Keratinocyte (primary cell): ENCODE measurements at regions not wholly inside any gene's neighbourhood (a gene's known extent, or its start where the extent isn't known, plus 50 kb on each side); places are given as distances from the start of the nearest gene placed in this dataset.

Experiments
- DNase-seq: peaks from one replicate; pipeline ENCODE4 v3.0.0-alpha.2; 2011; ENCODE audit warnings: low read depth, missing footprints, low spot score
- FAIRE-seq: peaks from 2 replicates; lab custom pipeline; 2011; peaks lifted over from hg19 to GRCh38; lab: Jason Lieb, UNC
- H2AFZ ChIP-seq: 2 replicates; pipeline ENCODE4 v1.6.0; 2012; ENCODE audit warnings: low read length, control low read depth, inconsistent platforms; ENCODE audit not compliant: control insufficient read depth
- H3K27ac ChIP-seq: 2 replicates; pipeline ENCODE4 v1.5.1; 2011; ENCODE audit warnings: low read length; ENCODE audit not compliant: control insufficient read depth, insufficient read depth
- H3K27me3 ChIP-seq: 3 replicates; pipeline ENCODE4 v1.6.0; 2011; ENCODE audit warnings: low read length; ENCODE audit not compliant: control insufficient read depth, insufficient read depth; ENCODE audit errors: extremely low read depth
- H3K36me3 ChIP-seq, 2 experiments: 2 replicates in 1 of 2; 3 replicates in 1 of 2; pipeline ENCODE4 v1.5.1; 2011; ENCODE audit warnings: low read length in 2 of 2, mild to moderate bottlenecking in 1 of 2; ENCODE audit not compliant: control insufficient read depth in 2 of 2, insufficient read depth in 2 of 2; ENCODE audit errors: extremely low read depth in 1 of 2
- H3K4me1 ChIP-seq: 3 replicates; pipeline ENCODE4 v1.5.1; 2011; ENCODE audit warnings: low read length; ENCODE audit not compliant: control insufficient read depth, insufficient read depth; ENCODE audit errors: extremely low read depth
- H3K4me2 ChIP-seq: 3 replicates; pipeline ENCODE4 v1.6.0; 2011; ENCODE audit warnings: low read depth, low read length; ENCODE audit not compliant: control insufficient read depth, insufficient read depth; ENCODE audit errors: extremely low read depth
- H3K4me3 ChIP-seq, 3 experiments: fragments of 200-600 bp in 1 of 3; sonication (generic) in 1 of 3; 2 replicates in 2 of 3; 3 replicates in 1 of 3; pipeline ENCODE4 v1.5.1; 2011 to 2016; ENCODE audit warnings: low read length in 3 of 3, mild to moderate bottlenecking in 3 of 3, control low read depth in 2 of 3, inconsistent platforms in 1 of 3, low read depth in 1 of 3, mixed read lengths in 1 of 3, mixed run types in 1 of 3, moderate library complexity in 1 of 3; ENCODE audit not compliant: control insufficient read depth in 2 of 3, insufficient read depth in 2 of 3; ENCODE audit errors: extremely low read depth in 1 of 3
- H3K79me2 ChIP-seq: 2 replicates; pipeline ENCODE4 v1.6.0; 2012; ENCODE audit warnings: low read length; ENCODE audit not compliant: control insufficient read depth, insufficient read depth
- H3K9ac ChIP-seq: 3 replicates; pipeline ENCODE4 v1.6.0; 2011; ENCODE audit warnings: low read length; ENCODE audit not compliant: control insufficient read depth, insufficient read depth; ENCODE audit errors: extremely low read depth
- H3K9me1 ChIP-seq: 3 replicates; pipeline ENCODE4 v1.6.0; 2011; ENCODE audit warnings: low read length; ENCODE audit not compliant: control insufficient read depth, insufficient read depth; ENCODE audit errors: extremely low read depth
- H3K9me3 ChIP-seq: 2 replicates; pipeline ENCODE4 v1.5.1; 2012; ENCODE audit warnings: low read depth, low read length; ENCODE audit not compliant: control insufficient read depth
- H4K20me1 ChIP-seq: 3 replicates; pipeline ENCODE4 v1.6.0; 2011; ENCODE audit warnings: low read length; ENCODE audit not compliant: control insufficient read depth, insufficient read depth; ENCODE audit errors: extremely low read depth
- EZH2 ChIP-seq: IDR thresholded peaks from one replicate; pipeline ENCODE4 v1.6.1; 2012; ENCODE audit warnings: inconsistent platforms, mild to moderate bottlenecking, low read length, moderate library complexity
- dilution Hi-C: fragments of 300-500 bp; cut with MboI; formaldehyde crosslinking; loops from one replicate; pipeline ENCODE4 v1.7.0; 2020; ENCODE audit warnings: low sequenced_read_pairs; ENCODE audit not compliant: extremely low pct_ligation_motif_present
- TF ChIP-seq, protein P1 (sequence below), 3 experiments: IDR thresholded peaks in 1 of 3; conservative IDR thresholded peaks in 1 of 3; optimal IDR thresholded peaks in 1 of 3; 2 replicates in 2 of 3; 3 replicates in 1 of 3; pipeline versions ENCODE3 to v1.5.1; 2011; ENCODE audit warnings: low read length in 3 of 3, mild to moderate bottlenecking in 3 of 3, moderate library complexity in 2 of 3, control low read depth in 1 of 3, inconsistent platforms in 1 of 3; ENCODE audit not compliant: insufficient read depth in 2 of 3; ENCODE audit errors: extremely low read depth in 1 of 3

DNA sequence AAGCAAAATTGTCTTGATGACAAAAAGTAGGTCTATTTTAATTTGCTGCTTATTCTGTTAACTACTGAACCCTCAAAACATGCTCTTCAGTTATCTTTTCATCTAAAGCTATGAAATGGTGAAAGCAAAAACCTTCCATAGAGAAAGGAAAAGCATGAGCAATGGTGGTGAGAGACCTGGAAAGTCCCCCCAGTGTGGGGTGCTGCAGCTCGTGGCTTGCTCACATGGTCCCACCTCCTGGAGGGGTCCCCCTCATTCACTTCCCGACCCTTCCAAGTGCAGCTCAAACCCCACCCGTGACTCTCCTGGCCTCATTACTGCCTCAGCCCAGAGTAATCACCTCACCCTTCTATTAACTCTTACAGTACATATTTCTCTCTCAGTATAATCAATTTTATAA lies 301.8 kb upstream of the HNRNPA3 start:
- DNase-seq (no peak), FAIRE-seq (no peak)
- H3K4me1 ChIP-seq: no peaks in the 10 kb centered on the region
- no peak for TF ChIP-seq EZH2
- TF ChIP-seq, protein P1, sequence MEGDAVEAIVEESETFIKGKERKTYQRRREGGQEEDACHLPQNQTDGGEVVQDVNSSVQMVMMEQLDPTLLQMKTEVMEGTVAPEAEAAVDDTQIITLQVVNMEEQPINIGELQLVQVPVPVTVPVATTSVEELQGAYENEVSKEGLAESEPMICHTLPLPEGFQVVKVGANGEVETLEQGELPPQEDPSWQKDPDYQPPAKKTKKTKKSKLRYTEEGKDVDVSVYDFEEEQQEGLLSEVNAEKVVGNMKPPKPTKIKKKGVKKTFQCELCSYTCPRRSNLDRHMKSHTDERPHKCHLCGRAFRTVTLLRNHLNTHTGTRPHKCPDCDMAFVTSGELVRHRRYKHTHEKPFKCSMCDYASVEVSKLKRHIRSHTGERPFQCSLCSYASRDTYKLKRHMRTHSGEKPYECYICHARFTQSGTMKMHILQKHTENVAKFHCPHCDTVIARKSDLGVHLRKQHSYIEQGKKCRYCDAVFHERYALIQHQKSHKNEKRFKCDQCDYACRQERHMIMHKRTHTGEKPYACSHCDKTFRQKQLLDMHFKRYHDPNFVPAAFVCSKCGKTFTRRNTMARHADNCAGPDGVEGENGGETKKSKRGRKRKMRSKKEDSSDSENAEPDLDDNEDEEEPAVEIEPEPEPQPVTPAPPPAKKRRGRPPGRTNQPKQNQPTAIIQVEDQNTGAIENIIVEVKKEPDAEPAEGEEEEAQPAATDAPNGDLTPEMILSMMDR (optimal IDR thresholded peaks at IDR 0.05 in 1 of 3, IDR thresholded peaks at IDR 0.05 in 1 of 3, conservative IDR thresholded peaks at IDR 0.05 in 1 of 3; ENCODE audit: extremely low read depth in 1 of 3, insufficient read depth in 2 of 3, low read length in 3 of 3): no peak
- H3K9me3 ChIP-seq: no peaks in the 10 kb centered on the region
- no peak overlapping the region for H3K27ac ChIP-seq
- H3K4me3 ChIP-seq: no peak overlapping the region
- H2AFZ ChIP-seq: no peak overlapping the region
- H4K20me1 ChIP-seq: no peaks in the 10 kb centered on the region
- H3K27me3 ChIP-seq: no peaks in the 10 kb centered on the region
- dilution Hi-C loops: no loop called here
- no peaks in the 10 kb centered on the region for H3K36me3 ChIP-seq
- no peaks in the 10 kb centered on the region for H3K79me2 ChIP-seq
- H3K9me1 ChIP-seq: no peaks in the 10 kb centered on the region
- H3K4me2 ChIP-seq: no peak overlapping the region
- no peak overlapping the region for H3K9ac ChIP-seq

- H3K4me2 ChIP-seq: no peak overlapping the region
- FAIRE-seq (no peak), DNase-seq (no peak)
- TF ChIP-seq, protein P1 (optimal IDR thresholded peaks at IDR 0.05 in 1 of 3, IDR thresholded peaks at IDR 0.05 in 1 of 3, conservative IDR thresholded peaks at IDR 0.05 in 1 of 3; ENCODE audit: extremely low read depth in 1 of 3, insufficient read depth in 2 of 3, low read length in 3 of 3): no peak
- TF ChIP-seq EZH2: no peak
- H3K4me3 ChIP-seq: no peak overlapping the region
- no peaks in the 10 kb centered on the region for H3K9me1 ChIP-seq
- dilution Hi-C loops: no loop called here
- H3K9me3 ChIP-seq: no peaks in the 10 kb centered on the region
- no peaks in the 10 kb centered on the region for H3K27me3 ChIP-seq
- no peak overlapping the region for H3K27ac ChIP-seq
- H3K9ac ChIP-seq: no peak overlapping the region
- no peaks in the 10 kb centered on the region for H3K4me1 ChIP-seq
- no peaks in the 10 kb centered on the region for H3K36me3 ChIP-seq
- H2AFZ ChIP-seq: no peak overlapping the region
- no peaks in the 10 kb centered on the region for H3K79me2 ChIP-seq
- H4K20me1 ChIP-seq: no peaks in the 10 kb centered on the region
Measured at GRCh38 chr2:176913955-176914354, 298.6 kb upstream of the HNRNPA3 start.
